ENCODE measurements at regions not wholly inside any gene's neighbourhood (a gene's known extent, or its start where the extent isn't known, plus 50 kb on each side); places are given as distances from the start of the nearest gene placed in this dataset.

GRCh38 chr12:32034045-32034444 lies 72.6 kb upstream of the BICD1 start (continued):
- no peak for TF ChIP-seq HNF4A (conservative IDR thresholded peaks at IDR 0.05)
- TF ChIP-seq TAF1 (conservative IDR thresholded peaks at IDR 0.05), result no peak

DNA sequence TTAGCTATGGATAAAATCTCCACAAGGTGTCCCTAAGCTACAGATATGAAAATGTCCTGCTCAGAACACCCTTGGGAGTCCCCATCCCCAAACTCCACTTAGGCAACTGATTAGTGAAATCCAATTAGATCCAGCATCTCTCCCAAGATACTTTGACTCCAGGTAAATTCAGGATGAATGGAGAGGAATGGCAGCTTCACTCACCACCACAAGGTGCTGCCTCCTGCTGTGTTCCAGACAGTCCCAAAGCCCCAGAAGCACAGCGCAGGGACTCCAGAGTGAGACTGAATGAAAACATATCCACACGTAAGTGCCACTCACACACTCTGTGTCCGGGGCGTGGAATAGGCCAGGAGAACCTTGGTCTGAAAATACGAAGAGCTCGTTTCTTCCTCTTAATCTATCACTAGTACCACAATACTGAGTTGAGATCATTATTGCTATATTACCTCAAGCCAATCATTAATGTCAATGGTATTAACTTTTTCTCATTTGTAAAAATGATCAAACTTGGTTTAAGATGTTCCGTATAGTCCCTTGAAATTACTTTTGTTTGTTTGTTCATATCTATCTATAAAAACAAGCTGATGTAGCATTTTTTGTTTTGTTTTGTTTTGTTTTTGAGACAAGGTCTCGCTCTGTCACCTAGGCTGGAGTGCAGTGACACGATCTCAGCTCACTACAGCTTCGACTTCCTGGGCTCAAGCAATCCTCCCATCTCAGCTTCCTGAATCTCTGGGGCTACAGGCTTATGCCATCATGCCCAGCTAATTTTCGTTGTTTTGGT lies 70.0 kb upstream of the BICD1 start:
- H3K4me1 ChIP-seq (ENCODE audit: control insufficient read depth in 4 of 4, insufficient read depth in 4 of 4, low read length in 3 of 4), result no peaks in the 10 kb centered on the region
- H3K27me3 ChIP-seq (ENCODE audit: control insufficient read depth in 4 of 4, insufficient read depth in 4 of 4, low read length in 3 of 4), result no peaks in the 10 kb centered on the region
- DNase-seq (ENCODE audit: low spot score), result no peak
- H3K9ac ChIP-seq (ENCODE audit: low read depth in 1 of 2, low read length in 2 of 2), result no peak overlapping the region
- TF ChIP-seq NR2F2 (IDR thresholded peaks at IDR 0.05) (no peak), REST (IDR thresholded peaks at IDR 0.05) (no peak), ATF3 (IDR thresholded peaks at IDR 0.05) (no peak), HNF4G (IDR thresholded peaks at IDR 0.05) (no peak), MAX (IDR thresholded peaks at IDR 0.05) (no peak), SP1 (IDR thresholded peaks at IDR 0.05) (no peak), HNF4A (conservative IDR thresholded peaks at IDR 0.05) (no peak), TAF1 (conservative IDR thresholded peaks at IDR 0.05) (no peak), RAD21 (IDR thresholded peaks at IDR 0.05) (no peak), YY1 (IDR thresholded peaks at IDR 0.05) (no peak), JUND (IDR thresholded peaks at IDR 0.05) (no peak), RXRA (IDR thresholded peaks at IDR 0.05) (no peak)
- TF ChIP-seq, protein P1, sequence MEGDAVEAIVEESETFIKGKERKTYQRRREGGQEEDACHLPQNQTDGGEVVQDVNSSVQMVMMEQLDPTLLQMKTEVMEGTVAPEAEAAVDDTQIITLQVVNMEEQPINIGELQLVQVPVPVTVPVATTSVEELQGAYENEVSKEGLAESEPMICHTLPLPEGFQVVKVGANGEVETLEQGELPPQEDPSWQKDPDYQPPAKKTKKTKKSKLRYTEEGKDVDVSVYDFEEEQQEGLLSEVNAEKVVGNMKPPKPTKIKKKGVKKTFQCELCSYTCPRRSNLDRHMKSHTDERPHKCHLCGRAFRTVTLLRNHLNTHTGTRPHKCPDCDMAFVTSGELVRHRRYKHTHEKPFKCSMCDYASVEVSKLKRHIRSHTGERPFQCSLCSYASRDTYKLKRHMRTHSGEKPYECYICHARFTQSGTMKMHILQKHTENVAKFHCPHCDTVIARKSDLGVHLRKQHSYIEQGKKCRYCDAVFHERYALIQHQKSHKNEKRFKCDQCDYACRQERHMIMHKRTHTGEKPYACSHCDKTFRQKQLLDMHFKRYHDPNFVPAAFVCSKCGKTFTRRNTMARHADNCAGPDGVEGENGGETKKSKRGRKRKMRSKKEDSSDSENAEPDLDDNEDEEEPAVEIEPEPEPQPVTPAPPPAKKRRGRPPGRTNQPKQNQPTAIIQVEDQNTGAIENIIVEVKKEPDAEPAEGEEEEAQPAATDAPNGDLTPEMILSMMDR (IDR thresholded peaks at IDR 0.05; ENCODE audit: low read depth, low read length, missing input control), result no peak
- H3K27ac ChIP-seq (ENCODE audit: low read depth in 1 of 2, low read length in 2 of 2), result no peak overlapping the region
- H3K4me3 ChIP-seq (ENCODE audit: low read depth in 1 of 3, low read length in 3 of 3), result no peak overlapping the region
- no peaks in the 10 kb centered on the region for H3K9me3 ChIP-seq (ENCODE audit: control insufficient read depth in 4 of 4, low read length in 3 of 4)
- no peaks in the 10 kb centered on the region for H3K36me3 ChIP-seq (ENCODE audit: control insufficient read depth in 4 of 4, insufficient read depth in 3 of 4, low read depth in 1 of 4, low read length in 3 of 4)
- WGBS, result 91% methylated on average over 11 of the region's 11 CpGs

DNA sequence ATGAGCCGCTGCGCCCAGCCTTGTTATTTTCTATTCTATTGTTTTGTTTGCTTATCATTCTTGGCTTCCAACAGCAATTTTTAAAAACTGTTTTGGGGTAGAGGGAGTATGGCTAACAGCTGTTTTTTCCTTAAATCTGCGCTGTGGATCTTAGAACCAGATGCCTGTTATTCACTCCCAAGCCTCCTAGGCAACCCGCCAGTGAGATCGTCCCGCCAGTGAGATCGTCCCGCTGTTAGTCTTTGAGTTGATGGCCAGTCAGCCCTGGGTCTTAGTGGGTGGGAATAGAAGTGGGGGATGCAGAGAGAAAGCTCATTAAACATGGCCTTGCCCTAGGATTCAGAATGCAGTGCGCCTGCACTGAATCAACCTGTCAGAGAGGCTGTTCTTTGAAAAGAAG lies 67.3 kb upstream of the BICD1 start:
- Histone ChIP-seq H3K27me3 (ENCODE audit: control insufficient read depth in 4 of 4, insufficient read depth in 4 of 4, low read length in 3 of 4) (no peaks in the 10 kb centered on the region), H3K36me3 (ENCODE audit: control insufficient read depth in 4 of 4, insufficient read depth in 3 of 4, low read depth in 1 of 4, low read length in 3 of 4) (no peaks in the 10 kb centered on the region), H3K4me3 (ENCODE audit: low read depth in 1 of 3, low read length in 3 of 3) (no peak overlapping the region), H3K4me1 (ENCODE audit: control insufficient read depth in 4 of 4, insufficient read depth in 4 of 4, low read length in 3 of 4) (no peaks in the 10 kb centered on the region), H3K9ac (ENCODE audit: low read depth in 1 of 2, low read length in 2 of 2) (no peak overlapping the region), H3K9me3 (ENCODE audit: control insufficient read depth in 4 of 4, low read length in 3 of 4) (peaks cover 5 to 10% (median 6%) of the 10 kb centered on the region in 4 donors), H3K27ac (ENCODE audit: low read depth in 1 of 2, low read length in 2 of 2) (no peak overlapping the region)
- 70% methylated on average over 9 of the region's 9 CpGs for WGBS
- DNase-seq (ENCODE audit: low spot score), result no peak
- TF ChIP-seq RXRA (IDR thresholded peaks at IDR 0.05), result no peak
- no peak for TF ChIP-seq TAF1 (conservative IDR thresholded peaks at IDR 0.05)
- TF ChIP-seq MAX (IDR thresholded peaks at IDR 0.05), result no peak
- TF ChIP-seq JUND (IDR thresholded peaks at IDR 0.05), result no peak
- TF ChIP-seq HNF4A (conservative IDR thresholded peaks at IDR 0.05), result no peak
- no peak for TF ChIP-seq FOXA2 (IDR thresholded peaks at IDR 0.05)
- no peak for TF ChIP-seq REST (IDR thresholded peaks at IDR 0.05)
- TF ChIP-seq, protein P2, sequence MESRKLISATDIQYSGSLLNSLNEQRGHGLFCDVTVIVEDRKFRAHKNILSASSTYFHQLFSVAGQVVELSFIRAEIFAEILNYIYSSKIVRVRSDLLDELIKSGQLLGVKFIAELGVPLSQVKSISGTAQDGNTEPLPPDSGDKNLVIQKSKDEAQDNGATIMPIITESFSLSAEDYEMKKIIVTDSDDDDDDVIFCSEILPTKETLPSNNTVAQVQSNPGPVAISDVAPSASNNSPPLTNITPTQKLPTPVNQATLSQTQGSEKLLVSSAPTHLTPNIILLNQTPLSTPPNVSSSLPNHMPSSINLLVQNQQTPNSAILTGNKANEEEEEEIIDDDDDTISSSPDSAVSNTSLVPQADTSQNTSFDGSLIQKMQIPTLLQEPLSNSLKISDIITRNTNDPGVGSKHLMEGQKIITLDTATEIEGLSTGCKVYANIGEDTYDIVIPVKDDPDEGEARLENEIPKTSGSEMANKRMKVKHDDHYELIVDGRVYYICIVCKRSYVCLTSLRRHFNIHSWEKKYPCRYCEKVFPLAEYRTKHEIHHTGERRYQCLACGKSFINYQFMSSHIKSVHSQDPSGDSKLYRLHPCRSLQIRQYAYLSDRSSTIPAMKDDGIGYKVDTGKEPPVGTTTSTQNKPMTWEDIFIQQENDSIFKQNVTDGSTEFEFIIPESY (IDR thresholded peaks at IDR 0.05), result no peak
- no peak for TF ChIP-seq YY1 (IDR thresholded peaks at IDR 0.05)
- no peak for TF ChIP-seq SP1 (IDR thresholded peaks at IDR 0.05)
- no peak for TF ChIP-seq RAD21 (IDR thresholded peaks at IDR 0.05)
- TF ChIP-seq NR2F2 (IDR thresholded peaks at IDR 0.05), result no peak
- no peak for TF ChIP-seq GABPA (IDR thresholded peaks at IDR 0.05 in 1 of 2, conservative IDR thresholded peaks at IDR 0.05 in 1 of 2)
- TF ChIP-seq FOXA1 (IDR thresholded peaks at IDR 0.05), result no peak
